Esophagus (tissue), 2 donors: ENCODE measurements at regions not wholly inside any gene's neighbourhood (a gene's known extent, or its start where the extent isn't known, plus 50 kb on each side); places are given as distances from the start of the nearest gene placed in this dataset.

ENCODE experiments used
- H3K27ac ChIP-seq, 2 donors: one replicate each; pipeline ENCODE4 v1.5.1; 2013; ENCODE audit warnings: low read depth in 2 of 2, mild to moderate bottlenecking in 2 of 2, inconsistent platforms in 1 of 2, low read length in 1 of 2, moderate library complexity in 1 of 2
- H3K27me3 ChIP-seq, 2 donors: one replicate each; pipeline ENCODE4 v1.6.1; 2013; ENCODE audit warnings: low read length in 2 of 2, control low read depth in 1 of 2, mild to moderate bottlenecking in 1 of 2; ENCODE audit not compliant: insufficient read depth in 2 of 2, control insufficient read depth in 1 of 2
- H3K36me3 ChIP-seq, 2 donors: one replicate each; pipeline ENCODE4 v1.6.1; 2013; ENCODE audit warnings: low read length in 1 of 2; ENCODE audit not compliant: control insufficient read depth in 2 of 2, insufficient read depth in 2 of 2
- H3K4me1 ChIP-seq, 2 donors: one replicate each; pipeline ENCODE4 v1.6.1; 2013; ENCODE audit warnings: low read length in 1 of 2; ENCODE audit not compliant: control insufficient read depth in 2 of 2, insufficient read depth in 2 of 2
- H3K4me3 ChIP-seq, 2 donors: one replicate each; pipeline ENCODE4 v1.5.1; 2013; ENCODE audit warnings: low read length in 2 of 2, mild to moderate bottlenecking in 2 of 2, low read depth in 1 of 2, moderate library complexity in 1 of 2
- H3K9me3 ChIP-seq, 2 donors: one replicate each; pipeline ENCODE4 v1.6.1; 2013; ENCODE audit warnings: mild to moderate bottlenecking in 2 of 2, low read depth in 1 of 2, low read length in 1 of 2, moderate library complexity in 1 of 2; ENCODE audit not compliant: control insufficient read depth in 2 of 2, insufficient read depth in 1 of 2
- WGBS, 2 donors: extraction: QIAGEN DNeasy Blood & Tissue Kit; methylation state at CpG; one replicate each; pipeline ENCODE4 v1.1.7; 2013; 5-methylcytosine and 5-hydroxymethylcytosine counted together
- donor health status: healthy with polysubstance abuse.
- donor health status: Bipolar disorder and iron deficiency.

GRCh38 chr18:25923193-25923592 is 167.2 kb downstream of the SS18 start:
- 88 to 96% methylated on average over 4 of the region's 4 CpGs for WGBS, 2 donors
- Histone ChIP-seq H3K4me1 (no peaks in the 10 kb centered on the region), H3K4me3 (no peak overlapping the region), H3K36me3 (no peaks in the 10 kb centered on the region), H3K9me3 (no peaks in the 10 kb centered on the region), H3K27me3 (no peaks in the 10 kb centered on the region), H3K27ac (no peak overlapping the region)

- no peak overlapping the region for H3K27ac ChIP-seq
- H3K27me3 ChIP-seq, result no peaks in the 10 kb centered on the region
- 83 to 87% methylated on average over 13 of the region's 13 CpGs for WGBS, 2 donors
- no peaks in the 10 kb centered on the region for H3K4me1 ChIP-seq
- no peak overlapping the region for H3K4me3 ChIP-seq
- H3K9me3 ChIP-seq, result no peaks in the 10 kb centered on the region
- no peaks in the 10 kb centered on the region for H3K36me3 ChIP-seq
Observed at GRCh38 chr18:25921677-25922421, 168.6 kb downstream of the SS18 start.

DNA sequence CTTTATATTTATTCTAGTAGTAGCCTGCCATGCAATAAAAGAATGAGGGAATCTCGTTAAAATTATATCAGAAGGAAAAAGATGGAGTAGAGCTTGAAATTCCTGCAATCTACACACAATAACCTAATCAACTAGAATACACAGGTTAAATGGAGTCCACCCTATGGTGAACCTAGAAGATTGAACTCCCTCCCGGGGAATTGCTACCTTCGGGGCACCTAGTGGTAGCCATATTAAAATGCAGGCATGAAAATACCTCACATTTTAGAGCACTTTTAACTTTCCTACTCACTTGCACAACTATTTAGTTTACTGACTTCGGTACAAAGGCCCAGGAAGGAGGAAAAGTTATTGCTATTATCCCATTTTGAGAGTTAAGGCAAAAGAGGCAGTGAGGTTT is 174.5 kb downstream of the SS18 start:
- Histone ChIP-seq H3K4me1 (no peaks in the 10 kb centered on the region), H3K4me3 (no peak overlapping the region), H3K27me3 (no peaks in the 10 kb centered on the region), H3K36me3 (no peaks in the 10 kb centered on the region), H3K9me3 (no peaks in the 10 kb centered on the region), H3K27ac (no peak overlapping the region)
- WGBS, 2 donors, result 83 to 84% methylated on average over 4 of the region's 4 CpGs

DNA sequence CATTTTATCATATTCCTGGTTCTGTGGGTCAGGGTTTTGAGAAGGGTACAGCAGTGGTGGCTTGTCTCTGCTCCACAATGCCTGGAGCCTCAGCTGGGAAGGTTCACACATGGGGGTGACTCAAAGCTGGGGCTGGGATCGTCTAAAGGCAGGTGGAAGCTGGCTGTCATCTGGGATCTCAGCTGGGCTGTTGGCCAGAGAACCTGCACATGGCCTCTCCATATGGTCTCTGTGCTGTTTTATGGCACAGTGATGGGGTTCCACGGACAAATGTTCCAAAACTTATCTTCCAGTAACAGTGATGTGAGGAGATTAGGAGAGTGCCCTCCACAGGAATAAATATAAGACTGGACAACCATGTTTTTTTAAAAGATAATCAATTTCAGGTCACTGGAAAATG is 191.4 kb downstream of the SS18 start:
- WGBS, 2 donors, result 54 to 58% methylated on average over 2 of the region's 2 CpGs
- Histone ChIP-seq H3K4me3 (no peak overlapping the region), H3K9me3 (no peaks in the 10 kb centered on the region), H3K36me3 (no peaks in the 10 kb centered on the region), H3K27me3 (no peaks in the 10 kb centered on the region), H3K27ac (no peak overlapping the region), H3K4me1 (no peaks in the 10 kb centered on the region)

GRCh38 chr18:25896956-25897355 is 193.5 kb downstream of the SS18 start:
- Histone ChIP-seq H3K9me3 (no peaks in the 10 kb centered on the region), H3K36me3 (no peaks in the 10 kb centered on the region), H3K27me3 (no peaks in the 10 kb centered on the region), H3K4me1 (no peaks in the 10 kb centered on the region), H3K4me3 (no peak overlapping the region), H3K27ac (no peak overlapping the region)
- WGBS, 2 donors, result 64 to 87% methylated on average over 4 of the region's 4 CpGs

- H3K4me3 ChIP-seq, result no peak overlapping the region
- H3K9me3 ChIP-seq, result no peaks in the 10 kb centered on the region
- 9 to 12% methylated on average over 10 of the region's 10 CpGs for WGBS, 2 donors
- H3K4me1 ChIP-seq, result no peaks in the 10 kb centered on the region
- no peak overlapping the region for H3K27ac ChIP-seq
- H3K27me3 ChIP-seq, result no peaks in the 10 kb centered on the region
- no peaks in the 10 kb centered on the region for H3K36me3 ChIP-seq
Observed at GRCh38 chr18:25896178-25896780, 194.1 kb downstream of the SS18 start.

GRCh38 chr18:25895518-25895917 is 194.9 kb downstream of the SS18 start:
- H3K27me3 ChIP-seq, result no peaks in the 10 kb centered on the region
- WGBS, 2 donors, result 70 to 76% methylated on average over 3 of the region's 3 CpGs
- H3K36me3 ChIP-seq, result no peaks in the 10 kb centered on the region
- no peaks in the 10 kb centered on the region for H3K4me1 ChIP-seq
- no peak overlapping the region for H3K4me3 ChIP-seq
- H3K27ac ChIP-seq, result no peak overlapping the region
- no peaks in the 10 kb centered on the region for H3K9me3 ChIP-seq

DNA sequence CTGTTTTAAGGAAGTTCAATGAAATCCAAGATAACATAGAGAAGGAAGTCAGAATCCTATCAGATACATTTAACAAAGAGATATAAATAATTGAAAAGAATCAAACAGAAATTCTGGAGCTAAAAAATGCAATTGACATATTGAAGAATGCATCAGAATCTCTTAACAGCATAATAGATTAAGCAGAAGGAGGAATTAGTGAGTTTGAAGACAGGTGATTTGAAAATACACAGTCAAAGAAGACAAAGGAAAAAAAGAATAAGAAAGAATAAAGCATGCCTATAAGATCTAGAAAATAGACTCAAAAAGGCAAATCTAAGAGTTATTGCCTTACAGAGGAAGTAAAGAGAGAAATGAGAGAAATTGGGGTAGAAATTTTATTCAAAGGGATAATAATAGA is 204.1 kb downstream of the SS18 start:
- no peaks in the 10 kb centered on the region for H3K27me3 ChIP-seq
- H3K4me1 ChIP-seq, result no peaks in the 10 kb centered on the region
- no peaks in the 10 kb centered on the region for H3K9me3 ChIP-seq
- no peak overlapping the region for H3K4me3 ChIP-seq
- no peaks in the 10 kb centered on the region for H3K36me3 ChIP-seq
- H3K27ac ChIP-seq, result no peak overlapping the region

GRCh38 chr18:25883091-25883490 is 207.3 kb downstream of the SS18 start:
- Histone ChIP-seq H3K27ac (no peak overlapping the region), H3K4me3 (no peak overlapping the region), H3K9me3 (no peaks in the 10 kb centered on the region), H3K36me3 (no peaks in the 10 kb centered on the region), H3K4me1 (no peaks in the 10 kb centered on the region), H3K27me3 (no peaks in the 10 kb centered on the region)
- WGBS, 2 donors, result 66 to 78% methylated on average over 4 of the region's 4 CpGs

DNA sequence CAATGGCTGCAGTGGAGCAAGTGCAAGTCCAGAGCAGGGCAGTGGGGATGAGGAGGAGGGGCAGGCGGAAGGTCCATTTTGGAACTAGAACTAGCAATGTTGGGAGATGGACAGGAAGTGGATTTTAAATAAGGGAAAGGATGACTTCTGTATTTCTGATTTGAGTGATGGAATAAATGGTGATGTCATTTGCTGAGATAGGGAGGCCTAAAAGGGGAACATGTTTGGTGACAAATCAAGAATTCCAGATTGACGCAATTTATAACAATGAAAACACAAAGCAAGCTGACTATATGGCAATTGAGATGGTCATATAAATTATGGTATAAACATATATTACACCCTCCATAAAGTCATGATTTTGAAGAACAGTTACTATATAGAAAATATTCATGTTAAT is 209.3 kb downstream of the SS18 start:
- Histone ChIP-seq H3K27me3 (no peaks in the 10 kb centered on the region), H3K36me3 (no peaks in the 10 kb centered on the region), H3K9me3 (no peaks in the 10 kb centered on the region), H3K4me1 (no peaks in the 10 kb centered on the region), H3K27ac (no peak overlapping the region), H3K4me3 (no peak overlapping the region)
- 93 to 97% methylated on average over 2 of the region's 2 CpGs for WGBS, 2 donors
